DOHH2 (cell line): ENCODE measurements at regions not wholly inside any gene's neighbourhood (a gene's known extent, or its start where the extent isn't known, plus 50 kb on each side); places are given as distances from the start of the nearest gene placed in this dataset.

Experiments used
- H3F3A ChIP-seq: fragments of 200-600 bp; sonication (generic), shearing (Covaris generic); 2 replicates; pipeline ENCODE4 v1.6.0; 2016; ENCODE audit warnings: antibody characterized with exemption, mild to moderate bottlenecking; ENCODE audit not compliant: control insufficient read depth, insufficient read depth
- H3K27ac ChIP-seq: fragments of 200-600 bp; sonication (generic); 2 replicates; pipeline ENCODE4 v1.5.1; 2014; ENCODE audit warnings: low read depth, mild to moderate bottlenecking, low read length, moderate library complexity
- H3K27me3 ChIP-seq: fragments of 200-600 bp; sonication (generic); 2 replicates; pipeline ENCODE4 v1.6.1; 2014; ENCODE audit warnings: mild to moderate bottlenecking, low read length, mixed read lengths; ENCODE audit not compliant: control insufficient read depth
- H3K36me3 ChIP-seq: fragments of 200-600 bp; sonication (generic); 2 replicates; pipeline ENCODE4 v1.6.1; 2014; ENCODE audit warnings: mild to moderate bottlenecking, low read length, moderate library complexity, mixed read lengths; ENCODE audit not compliant: control insufficient read depth
- H3K4me1 ChIP-seq: fragments of 200-600 bp; sonication (generic); 2 replicates; pipeline ENCODE4 v1.6.1; 2014; ENCODE audit warnings: mild to moderate bottlenecking, low read length, mixed read lengths; ENCODE audit not compliant: control insufficient read depth
- H3K4me2 ChIP-seq: fragments of 200-600 bp; sonication (generic); 2 replicates; pipeline ENCODE4 v1.6.0; 2014; ENCODE audit warnings: mild to moderate bottlenecking, low read length, moderate library complexity
- H3K4me3 ChIP-seq: fragments of 200-600 bp; sonication (generic); 2 replicates; pipeline ENCODE4 v1.5.1; 2014; ENCODE audit warnings: mild to moderate bottlenecking, low read length, mixed read lengths
- H3K79me2 ChIP-seq: fragments of 200-600 bp; sonication (generic); 2 replicates; pipeline ENCODE4 v1.6.1; 2014; ENCODE audit warnings: mild to moderate bottlenecking, low read length, mixed read lengths; ENCODE audit not compliant: control insufficient read depth
- H3K9me2 ChIP-seq: fragments of 200-600 bp; sonication (generic); replicated peaks from 2 replicates; pipeline ENCODE4 v1.6.1; 2014; ENCODE audit warnings: mild to moderate bottlenecking, low read length, mixed read lengths; ENCODE audit not compliant: control insufficient read depth
- H3K9me3 ChIP-seq: fragments of 200-600 bp; sonication (generic); 2 replicates; pipeline ENCODE4 v1.6.1; 2014; ENCODE audit warnings: antibody characterized with exemption, low read length, mixed read lengths; ENCODE audit not compliant: control insufficient read depth, insufficient read depth
- H4K20me1 ChIP-seq: fragments of 200-600 bp; sonication (generic); 2 replicates; pipeline ENCODE4 v1.6.0; 2014; ENCODE audit warnings: low read depth, mild to moderate bottlenecking, antibody characterized with exemption, low read length, moderate library complexity; ENCODE audit not compliant: control insufficient read depth, insufficient read depth
- CTCF ChIP-seq: fragments of 200-600 bp; sonication (generic); IDR thresholded peaks from one replicate; pipeline ENCODE4 v1.5.1; 2014; ENCODE audit warnings: antibody characterized with exemption, mild to moderate bottlenecking, low read depth, low read length; ENCODE audit not compliant: poor library complexity, severe bottlenecking
- EZH2phosphoT487 ChIP-seq: fragments of 200-600 bp; sonication (generic); IDR thresholded peaks from 2 replicates; pipeline ENCODE4 v1.6.1; 2017; ENCODE audit warnings: borderline replicate concordance, mild to moderate bottlenecking, antibody characterized with exemption, low read length, moderate library complexity, mixed read lengths

GRCh38 chr14:104372390-104373054 is 207.0 kb upstream of the C14orf180 start:
- TF ChIP-seq CTCF, result no peak
- TF ChIP-seq EZH2phosphoT487, result no peak
- Histone ChIP-seq H3K9me3 (no peaks in the 10 kb centered on the region), H4K20me1 (no peaks in the 10 kb centered on the region), H3K4me3 (no peak overlapping the region), H3K9me2 (no peaks in the 10 kb centered on the region), H3K4me1 (no peaks in the 10 kb centered on the region), H3K79me2 (no peaks in the 10 kb centered on the region), H3K36me3 (no peaks in the 10 kb centered on the region), H3K27me3 (no peaks in the 10 kb centered on the region), H3F3A (no peaks in the 10 kb centered on the region), H3K27ac (no peak overlapping the region), H3K4me2 (no peak overlapping the region)

GRCh38 chr14:104373055-104373854 is 206.3 kb upstream of the C14orf180 start:
- Histone ChIP-seq H3K9me2 (no peaks in the 10 kb centered on the region), H3K4me3 (no peak overlapping the region), H3K36me3 (no peaks in the 10 kb centered on the region), H3K27ac (no peak overlapping the region), H4K20me1 (no peaks in the 10 kb centered on the region), H3K4me1 (no peaks in the 10 kb centered on the region), H3K79me2 (no peaks in the 10 kb centered on the region), H3F3A (no peaks in the 10 kb centered on the region), H3K9me3 (no peaks in the 10 kb centered on the region), H3K4me2 (no peak overlapping the region), H3K27me3 (no peaks in the 10 kb centered on the region)
- TF ChIP-seq EZH2phosphoT487 (no peak), CTCF (no peak)

- no peak overlapping the region for H3K4me3 ChIP-seq
- H3K79me2 ChIP-seq, result no peaks in the 10 kb centered on the region
- TF ChIP-seq CTCF (no peak), EZH2phosphoT487 (no peak)
- no peak overlapping the region for H3K4me2 ChIP-seq
- no peaks in the 10 kb centered on the region for H3F3A ChIP-seq
- H3K4me1 ChIP-seq, result no peaks in the 10 kb centered on the region
- H3K9me2 ChIP-seq, result no peaks in the 10 kb centered on the region
- H3K36me3 ChIP-seq, result no peaks in the 10 kb centered on the region
- no peak overlapping the region for H3K27ac ChIP-seq
- H3K9me3 ChIP-seq, result no peaks in the 10 kb centered on the region
- H3K27me3 ChIP-seq, result no peaks in the 10 kb centered on the region
- H4K20me1 ChIP-seq, result no peaks in the 10 kb centered on the region
These were observed 205.5 kb upstream of the C14orf180 start for GRCh38 chr14:104373855-104374717.
